HL-60 (cell line): ENCODE measurements at regions not wholly inside any gene's neighbourhood (a gene's known extent, or its start where the extent isn't known, plus 50 kb on each side); places are given as distances from the start of the nearest gene placed in this dataset.

Experiments
- DNase-seq, 2 experiments: peaks; one replicate each; pipeline ENCODE4 v3.0.0-alpha.2; 2010 to 2020; ENCODE audit warnings: low read depth in 1 of 2, low spot score in 1 of 2
- H3K27ac ChIP-seq: fragments of 250-450 bp; sonication (Bioruptor Pico); replicated peaks from 2 replicates; pipeline ENCODE4 v1.5.1; 2020; ENCODE audit warnings: mild to moderate bottlenecking, moderate library complexity
- H3K27me3 ChIP-seq: fragments of 250-450 bp; sonication (Bioruptor Pico); 2 replicates; pipeline ENCODE4 v1.5.1; 2021; ENCODE audit warnings: mild to moderate bottlenecking, moderate library complexity; ENCODE audit not compliant: insufficient read depth, poor library complexity, severe bottlenecking
- H3K4me3 ChIP-seq: replicated peaks from 2 replicates; pipeline ENCODE4 v1.5.1; 2011; ENCODE audit warnings: mild to moderate bottlenecking, control low read depth, low read length; ENCODE audit not compliant: insufficient read depth
- CTCF ChIP-seq: IDR thresholded peaks from one replicate; pipeline ENCODE4 v1.5.1; 2011; ENCODE audit warnings: low read length, control low read depth, inconsistent platforms; ENCODE audit not compliant: insufficient read depth
- GABPA ChIP-seq: IDR thresholded peaks from 2 replicates; pipeline ENCODE4 v1.6.1; 2012; ENCODE audit warnings: low read depth
- POLR2AphosphoS5 ChIP-seq: IDR thresholded peaks from 2 replicates; pipeline ENCODE4 v1.6.1; 2012; ENCODE audit warnings: low read depth
- REST ChIP-seq: IDR thresholded peaks from 2 replicates; pipeline ENCODE4 v1.6.1; 2012; ENCODE audit warnings: low read depth; ENCODE audit not compliant: insufficient replicate concordance
- SPI1 ChIP-seq: IDR thresholded peaks from 2 replicates; pipeline ENCODE4 v1.6.1; 2012; ENCODE audit warnings: low read depth, mild to moderate bottlenecking, borderline replicate concordance

GRCh38 chr4:122990891-122991290 lies 68.5 kb upstream of the NUDT6 start:
- H3K27me3 ChIP-seq = no peaks in the 10 kb centered on the region
- no peak for DNase-seq
- TF ChIP-seq SPI1 (no peak), POLR2AphosphoS5 (no peak), REST (no peak), CTCF (no peak), GABPA (no peak)

GRCh38 chr4:122992057-122992456 lies 69.7 kb upstream of the NUDT6 start:
- TF ChIP-seq REST (no peak), SPI1 (no peak), GABPA (no peak), POLR2AphosphoS5 (no peak), CTCF (no peak)
- no peak for DNase-seq
- H3K27me3 ChIP-seq = no peaks in the 10 kb centered on the region
- no peak overlapping the region for H3K4me3 ChIP-seq
- no peak overlapping the region for H3K27ac ChIP-seq

More at GRCh38 chr4:122990891-122991290, 68.5 kb upstream of the NUDT6 start:
- Histone ChIP-seq H3K27ac (no peak overlapping the region), H3K4me3 (no peak overlapping the region)

GRCh38 chr4:122992641-122993040 lies 70.2 kb upstream of the NUDT6 start:
- DNase-seq = no peak
- no peak for TF ChIP-seq REST
- TF ChIP-seq CTCF = no peak
- no peak for TF ChIP-seq POLR2AphosphoS5
- TF ChIP-seq SPI1 = no peak
- no peak for TF ChIP-seq GABPA
- Histone ChIP-seq H3K27ac (no peak overlapping the region), H3K4me3 (no peak overlapping the region), H3K27me3 (no peaks in the 10 kb centered on the region)
